GM18520 (cell line): ENCODE measurements at regions not wholly inside any gene's neighbourhood (a gene's known extent, or its start where the extent isn't known, plus 50 kb on each side); places are given as distances from the start of the nearest gene placed in this dataset.

ENCODE experiments used
- ATAC-seq: cut with Tn5 transposase; IDR thresholded peaks from one replicate; pipeline ENCODE4 v1.9.1; 2021; ENCODE audit not compliant: unreplicated experiment

GRCh38 chr10:5305374-5305773, 59.4 kb upstream of the UCN3 start:
- ATAC-seq: no peak

GRCh38 chr10:5310914-5311313, 53.9 kb upstream of the UCN3 start:
- no peak for ATAC-seq

- no peak for ATAC-seq
Measured at GRCh38 chr10:5311617-5312016, 53.1 kb upstream of the UCN3 start.

- ATAC-seq: no peak
Measured at GRCh38 chr10:5314840-5315239, 49.9 kb upstream of the UCN3 start.
